Natural killer cell treated with Interleukin-12 subunit alpha and Interleukin-12 subunit beta and Interleukin-15 and Interleukin-18, amount 100 ng/mL, for 72 hours (primary cell): ENCODE measurements at regions not wholly inside any gene's neighbourhood (a gene's known extent, or its start where the extent isn't known, plus 50 kb on each side); places are given as distances from the start of the nearest gene placed in this dataset.

Experiments
- ATAC-seq, 2 donors: fragments of 150-1000 bp; cut with Tn5 transposase in 1 of 2; sonication (Bioruptor Pico), chemical (Tn5 transposase) in 1 of 2; 2 replicates each; pipeline ENCODE4 v1.10.0; 2021
- DNase-seq: peaks from one replicate; pipeline ENCODE4 v3.0.0; 2022; ENCODE audit warnings: low spot score
- H3K27ac Mint-ChIP-seq, 2 donors: 1 replicate in 1 of 2; 2 replicates in 1 of 2; pipeline ENCODE4 v1.8.0; 2022; ENCODE audit warnings: mixed read lengths in 2 of 2, mild to moderate bottlenecking in 1 of 2, moderate library complexity in 1 of 2
- H3K27me3 Mint-ChIP-seq, 2 donors: 1 replicate in 1 of 2; 2 replicates in 1 of 2; pipeline ENCODE4 v1.8.0; 2022; ENCODE audit warnings: mixed read lengths in 2 of 2
- H3K36me3 Mint-ChIP-seq: one replicate; pipeline ENCODE4 v1.8.0; 2022; ENCODE audit warnings: mixed read lengths
- H3K4me1 Mint-ChIP-seq, 2 donors: 1 replicate in 1 of 2; 2 replicates in 1 of 2; pipeline ENCODE4 v1.8.0; 2022; ENCODE audit warnings: low read depth in 2 of 2, mixed read lengths in 2 of 2, mild to moderate bottlenecking in 1 of 2
- H3K4me3 Mint-ChIP-seq: one replicate; pipeline ENCODE4 v1.8.0; 2022; ENCODE audit warnings: mixed read lengths
- H3K9me3 Mint-ChIP-seq: 2 replicates; pipeline ENCODE4 v1.8.0; 2022; ENCODE audit warnings: mixed read lengths

DNA sequence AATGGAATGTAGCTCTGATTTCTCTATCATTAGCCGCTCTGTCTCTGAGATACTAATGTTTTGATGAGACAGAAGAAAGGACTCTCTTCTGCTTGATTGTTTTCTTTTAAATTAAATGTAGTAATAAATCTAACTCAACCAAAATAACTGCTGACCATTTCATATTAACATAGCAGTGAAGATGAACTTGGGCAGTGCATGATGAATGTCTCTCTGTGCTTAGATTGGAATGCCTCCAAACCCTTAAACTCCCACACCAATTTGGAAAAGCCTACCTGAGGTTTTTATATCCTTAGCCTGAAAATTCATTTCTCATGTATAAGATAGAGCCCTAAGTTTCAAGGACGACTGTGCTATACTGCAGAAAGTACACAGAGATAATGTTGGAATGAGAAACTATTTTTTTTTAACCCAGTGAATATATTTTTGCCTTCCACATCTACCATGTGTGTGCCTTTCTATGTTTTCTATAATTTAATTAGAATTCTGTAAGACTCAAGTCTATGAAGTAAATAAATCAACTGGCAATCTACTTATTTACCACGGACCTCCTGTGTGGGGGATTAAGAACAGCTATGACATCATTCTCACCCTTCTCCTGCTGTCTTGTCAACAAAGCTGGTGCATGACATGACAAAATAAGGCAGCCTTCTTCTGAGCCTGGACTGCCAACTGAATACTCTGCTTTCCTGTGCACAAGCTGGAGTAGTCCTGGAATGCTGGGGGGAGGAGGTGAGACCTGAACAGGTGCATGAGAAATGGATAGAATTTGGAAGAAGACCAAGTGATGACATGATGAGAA lies 155.5 kb downstream of the FGF9 start:
- no peak overlapping the region for H3K27ac Mint-ChIP-seq
- DNase-seq (no peak), ATAC-seq (no peak)
- peaks cover 8% of the 10 kb centered on the region in 2 donors for H3K27me3 Mint-ChIP-seq
- H3K4me1 Mint-ChIP-seq: peaks cover 3 to 10% of the 10 kb centered on the region in 2 donors
- no peaks in the 10 kb centered on the region for H3K9me3 Mint-ChIP-seq
- H3K4me3 Mint-ChIP-seq: no peak overlapping the region
- H3K36me3 Mint-ChIP-seq: no peaks in the 10 kb centered on the region

- H3K9me3 Mint-ChIP-seq: peaks cover 6% of the 10 kb centered on the region
- ATAC-seq (no peak), DNase-seq (no peak)
- H3K27me3 Mint-ChIP-seq: peaks cover 8% of the 10 kb centered on the region in 2 donors
- H3K27ac Mint-ChIP-seq: no peak overlapping the region
- no peaks in the 10 kb centered on the region for H3K36me3 Mint-ChIP-seq
- no peak overlapping the region for H3K4me3 Mint-ChIP-seq
- H3K4me1 Mint-ChIP-seq: no peaks in the 10 kb centered on the region
Measured at GRCh38 chr13:21831654-21832324, 160.9 kb downstream of the FGF9 start.

DNA sequence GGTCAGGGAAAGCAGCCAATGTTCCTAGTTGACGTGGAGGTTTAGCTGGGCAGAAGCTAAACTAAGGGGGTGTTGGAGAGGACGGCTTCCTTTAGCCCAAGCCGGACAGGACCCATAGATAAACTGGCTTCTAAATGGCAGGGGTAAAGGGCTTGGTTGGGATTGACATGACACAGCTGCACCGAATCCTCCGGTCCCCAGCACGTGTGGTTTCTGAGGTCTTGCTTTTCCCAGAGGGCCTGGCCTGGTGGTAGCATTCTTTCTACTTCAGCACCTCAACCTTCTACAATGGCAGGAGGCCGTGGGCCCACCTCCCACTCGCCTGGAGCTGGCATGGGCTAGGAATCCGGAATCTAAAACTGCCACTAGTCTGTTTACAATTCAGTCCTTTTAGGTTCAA lies 163.0 kb downstream of the FGF9 start:
- DNase-seq: no peak
- Mint-ChIP-seq H3K4me3 (no peak overlapping the region), H3K36me3 (no peaks in the 10 kb centered on the region), H3K27ac (no peak overlapping the region), H3K4me1 (no peaks in the 10 kb centered on the region), H3K9me3 (peaks cover 6% of the 10 kb centered on the region), H3K27me3 (peaks cover 8 to 10% of the 10 kb centered on the region in 2 donors)
- no peak for ATAC-seq

GRCh38 chr13:21834521-21834920 lies 163.6 kb downstream of the FGF9 start:
- H3K27me3 Mint-ChIP-seq: peaks cover 7 to 12% of the 10 kb centered on the region in 2 donors
- no peaks in the 10 kb centered on the region for H3K36me3 Mint-ChIP-seq
- no peak overlapping the region for H3K27ac Mint-ChIP-seq
- H3K4me1 Mint-ChIP-seq: no peaks in the 10 kb centered on the region
- H3K9me3 Mint-ChIP-seq: peaks cover 6% of the 10 kb centered on the region
- no peak for ATAC-seq
- DNase-seq: no peak
- H3K4me3 Mint-ChIP-seq: no peak overlapping the region

DNA sequence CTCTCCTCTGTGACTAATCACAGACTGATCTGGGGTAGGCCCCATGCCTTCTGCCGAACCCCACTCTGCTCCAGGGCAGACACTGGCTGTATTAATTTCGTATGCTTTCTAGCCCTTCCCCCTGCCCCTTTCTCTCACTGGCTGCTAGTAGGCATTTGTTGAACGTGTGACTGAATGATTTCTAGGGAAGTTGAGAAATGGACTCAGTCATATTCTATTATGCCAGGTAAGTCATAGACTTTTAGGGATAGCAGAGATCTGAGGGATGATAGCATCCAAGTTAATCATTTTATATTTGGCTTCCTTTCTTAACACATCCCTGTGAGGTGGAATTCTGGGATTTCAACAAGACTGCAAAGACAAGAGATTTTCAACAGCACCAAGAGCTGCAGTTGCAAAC lies 166.4 kb downstream of the FGF9 start:
- no peak for ATAC-seq
- Mint-ChIP-seq H3K27ac (no peak overlapping the region), H3K27me3 (peaks cover 9 to 26% of the 10 kb centered on the region in 2 donors), H3K4me1 (no peaks in the 10 kb centered on the region), H3K4me3 (no peak overlapping the region), H3K9me3 (peaks cover 6% of the 10 kb centered on the region), H3K36me3 (no peaks in the 10 kb centered on the region)
- no peak for DNase-seq

GRCh38 chr13:21837841-21838551 lies 167.1 kb downstream of the FGF9 start:
- H3K27ac Mint-ChIP-seq: no peak overlapping the region
- peaks cover 3% of the 10 kb centered on the region for H3K9me3 Mint-ChIP-seq
- H3K36me3 Mint-ChIP-seq: no peaks in the 10 kb centered on the region
- no peak overlapping the region for H3K4me3 Mint-ChIP-seq
- H3K27me3 Mint-ChIP-seq: peaks cover 9 to 29% of the 10 kb centered on the region in 2 donors
- H3K4me1 Mint-ChIP-seq: no peaks in the 10 kb centered on the region
- no peak for DNase-seq
- no peak for ATAC-seq

DNA sequence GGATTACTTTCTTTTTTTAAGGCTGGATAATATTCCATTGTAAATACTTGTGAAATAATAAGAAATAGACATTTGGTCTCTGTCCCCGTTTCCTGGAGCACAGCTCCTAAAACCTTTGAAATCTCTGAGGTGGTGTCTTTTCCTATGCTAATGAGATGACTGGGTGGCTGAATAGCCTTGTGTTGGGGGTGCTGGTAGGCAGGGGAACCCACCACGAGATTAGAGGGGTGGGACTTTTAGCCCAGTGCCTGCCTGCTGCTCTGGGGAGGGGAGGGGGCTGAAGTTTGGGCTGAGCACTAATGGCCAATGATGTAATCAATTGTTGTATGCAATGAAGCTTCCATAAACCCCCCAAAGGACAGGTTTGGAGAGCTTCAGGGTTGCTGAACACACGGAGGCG lies 175.7 kb downstream of the FGF9 start:
- H3K27ac Mint-ChIP-seq: no peak overlapping the region
- ATAC-seq: no peak
- H3K4me3 Mint-ChIP-seq: no peak overlapping the region

GRCh38 chr13:21849323-21849722 lies 178.4 kb downstream of the FGF9 start:
- Mint-ChIP-seq H3K36me3 (no peaks in the 10 kb centered on the region), H3K4me1 (no peaks in the 10 kb centered on the region), H3K27ac (no peak overlapping the region), H3K9me3 (no peaks in the 10 kb centered on the region), H3K27me3 (peaks cover 7 to 10% of the 10 kb centered on the region in 2 donors), H3K4me3 (no peak overlapping the region)
- ATAC-seq (no peak), DNase-seq (no peak)

More for the DNA sequence above, 175.7 kb downstream of the FGF9 start:
- no peak for DNase-seq
- H3K9me3 Mint-ChIP-seq: no peaks in the 10 kb centered on the region
- no peaks in the 10 kb centered on the region for H3K4me1 Mint-ChIP-seq
- peaks cover 10 to 20% of the 10 kb centered on the region in 2 donors for H3K27me3 Mint-ChIP-seq
- H3K36me3 Mint-ChIP-seq: no peaks in the 10 kb centered on the region

GRCh38 chr13:21850013-21851006 lies 179.4 kb downstream of the FGF9 start:
- H3K4me1 Mint-ChIP-seq: no peaks in the 10 kb centered on the region
- H3K36me3 Mint-ChIP-seq: no peaks in the 10 kb centered on the region
- no peak overlapping the region for H3K4me3 Mint-ChIP-seq
- H3K27ac Mint-ChIP-seq: no peak overlapping the region
- no peaks in the 10 kb centered on the region for H3K9me3 Mint-ChIP-seq
- peaks cover 7 to 10% of the 10 kb centered on the region in 2 donors for H3K27me3 Mint-ChIP-seq
- DNase-seq (no peak), ATAC-seq (peak in 1 of 2 donors; percentile 48)

DNA sequence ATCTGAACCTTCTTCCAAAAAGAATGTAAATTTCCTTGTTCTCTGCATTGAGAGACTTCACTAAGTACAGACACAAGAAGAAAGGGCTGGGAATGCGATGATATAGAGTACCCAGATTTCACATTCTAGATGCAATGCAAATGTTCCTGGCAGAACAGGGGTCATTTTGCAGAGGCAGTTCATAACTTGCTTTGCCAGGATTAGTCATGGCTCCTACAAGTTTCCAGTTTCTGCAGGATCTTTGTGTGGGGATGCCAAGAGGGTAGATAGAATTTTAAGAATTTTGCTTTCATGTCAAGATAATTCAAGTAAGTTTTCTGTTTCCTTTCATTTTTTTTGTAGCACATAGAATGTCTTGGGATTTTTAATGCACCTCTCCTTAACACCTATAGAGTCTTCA lies 181.2 kb downstream of the FGF9 start:
- Mint-ChIP-seq H3K27ac (no peak overlapping the region), H3K9me3 (no peaks in the 10 kb centered on the region), H3K4me1 (no peaks in the 10 kb centered on the region), H3K4me3 (no peak overlapping the region), H3K36me3 (no peaks in the 10 kb centered on the region), H3K27me3 (peaks cover 6 to 10% of the 10 kb centered on the region in 2 donors)
- no peak for ATAC-seq
- DNase-seq: no peak

DNA sequence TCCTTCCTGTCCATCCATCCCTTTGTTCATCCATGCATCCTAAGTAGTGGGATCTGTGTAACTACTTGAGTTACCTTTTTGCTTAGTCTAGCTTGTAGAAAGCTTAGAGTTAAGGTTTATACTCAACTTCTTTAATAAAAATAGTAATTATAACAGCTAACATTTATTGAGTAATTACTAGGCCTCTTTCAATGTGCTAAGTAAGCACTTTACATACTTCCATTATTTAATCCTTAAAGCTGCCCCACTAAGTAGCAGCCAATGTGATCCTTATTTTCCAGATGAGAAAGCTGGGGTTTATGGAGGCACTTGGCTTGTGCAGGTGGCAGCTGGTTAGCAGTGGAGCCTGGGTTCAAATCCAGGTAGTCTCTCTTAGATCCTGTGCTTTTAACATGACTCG lies 182.9 kb downstream of the FGF9 start:
- Mint-ChIP-seq H3K27me3 (peaks cover 6 to 11% of the 10 kb centered on the region in 2 donors), H3K4me3 (no peak overlapping the region), H3K4me1 (no peaks in the 10 kb centered on the region), H3K27ac (no peak overlapping the region), H3K9me3 (no peaks in the 10 kb centered on the region), H3K36me3 (no peaks in the 10 kb centered on the region)
- no peak for ATAC-seq
- no peak for DNase-seq

DNA sequence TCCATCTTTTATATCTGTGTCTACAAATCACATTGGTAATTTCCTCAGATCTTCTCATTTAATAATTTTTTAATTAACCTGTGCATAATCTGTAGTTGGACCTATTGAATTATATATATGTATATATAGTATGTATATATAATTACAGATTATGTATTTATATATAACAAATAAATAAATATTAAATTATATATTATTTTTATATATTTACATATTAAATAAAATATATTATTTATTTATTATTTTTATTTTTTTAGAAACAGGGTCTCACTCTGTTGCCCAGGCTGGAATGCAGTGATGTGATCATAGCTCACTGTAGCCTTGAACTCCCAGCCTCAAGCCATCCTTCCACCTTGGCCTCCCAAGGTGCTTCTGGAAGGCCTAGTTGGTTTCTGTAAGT lies 197.9 kb downstream of the FGF9 start:
- H3K27me3 Mint-ChIP-seq: peaks cover 11 to 26% of the 10 kb centered on the region in 2 donors
- ATAC-seq: no peak
- peaks cover 3% of the 10 kb centered on the region for H3K9me3 Mint-ChIP-seq

GRCh38 chr13:21871382-21871781 lies 200.5 kb downstream of the FGF9 start:
- no peak for DNase-seq
- no peaks in the 10 kb centered on the region for H3K4me1 Mint-ChIP-seq
- H3K27me3 Mint-ChIP-seq: peaks cover 7 to 12% of the 10 kb centered on the region in 2 donors

More for the DNA sequence above, 197.9 kb downstream of the FGF9 start:
- Mint-ChIP-seq H3K36me3 (no peaks in the 10 kb centered on the region), H3K27ac (no peak overlapping the region), H3K4me1 (no peaks in the 10 kb centered on the region), H3K4me3 (no peak overlapping the region)
- DNase-seq: no peak

More at GRCh38 chr13:21871382-21871781, 200.5 kb downstream of the FGF9 start:
- Mint-ChIP-seq H3K9me3 (no peaks in the 10 kb centered on the region), H3K27ac (no peak overlapping the region), H3K36me3 (no peaks in the 10 kb centered on the region), H3K4me3 (no peak overlapping the region)
- ATAC-seq: no peak
